ENCODE measurements at regions not wholly inside any gene's neighbourhood (a gene's known extent, or its start where the extent isn't known, plus 50 kb on each side); places are given as distances from the start of the nearest gene placed in this dataset.

GRCh38 chr7:46179061-46179610 lies 258.1 kb upstream of the IGFBP3 start:
- no peaks in the 10 kb centered on the region for H3K27me3 ChIP-seq (replicated peaks in 1 of 4; ENCODE audit: control insufficient read depth in 3 of 4, extremely low read depth in 1 of 4, insufficient read depth in 3 of 4, low read length in 3 of 4)
- H3K56ac ChIP-seq (replicated peaks; ENCODE audit: insufficient read length, low read depth, low read length), result no peak overlapping the region
- no peak overlapping the region for H2BK12ac ChIP-seq (ENCODE audit: low read depth, low read length)
- H3K36me3 ChIP-seq (ENCODE audit: control insufficient read depth in 2 of 4, insufficient read depth in 4 of 4, low read length in 3 of 4), result no peaks in the 10 kb centered on the region
- ChIA-PET CTCF (ENCODE audit: partially characterized antibody) (no interaction called here), POLR2A (ENCODE audit: partially characterized antibody) (interaction anchor here (0.8 kb wide), 1 partner anchor 50 kb away, joined by 3 read pairs; no protein-coding TSS in a partner anchor)
- H3K23ac ChIP-seq (ENCODE audit: insufficient read length), result no peak overlapping the region
- 89% methylated on average over 2 of the region's 2 CpGs; no CpG with 5 or more reads in 1 of the 2 experiments for WGBS, 2 experiments (ENCODE audit: extremely low coverage in 1 of 2, insufficient coverage in 1 of 2, insufficient read length in 1 of 2, insufficient replicate concordance in 2 of 2, low coverage in 1 of 2, low lambda C conversion rate in 2 of 2, missing lambda C conversion rate in 1 of 2)
- H3K79me1 ChIP-seq (ENCODE audit: low read depth, low read length), result no peaks in the 10 kb centered on the region
- H3K4me1 ChIP-seq (replicated peaks in 1 of 4; ENCODE audit: control insufficient read depth in 3 of 4, insufficient read depth in 4 of 4, low read length in 3 of 4), result no peaks in the 10 kb centered on the region
- no peak overlapping the region for H2BK120ac ChIP-seq (replicated peaks; ENCODE audit: low read depth, low read length)
- no peak overlapping the region for H3K4me3 ChIP-seq (ENCODE audit: extremely low read depth in 1 of 4, insufficient read depth in 2 of 4, low read depth in 3 of 4, low read length in 4 of 4)
- no peak overlapping the region for H4K8ac ChIP-seq (ENCODE audit: extremely low read depth, insufficient read depth, low read length)
- no peak overlapping the region for H3K14ac ChIP-seq (ENCODE audit: insufficient read length)
- no peak for DNase-seq (ENCODE audit: low read depth in 1 of 2, low spot score in 2 of 2)
- 0 out of 2 replicates have a peak overlapping the region, but pooled peaks have one; percentile 0 for H2AK5ac ChIP-seq (ENCODE audit: low read depth, low read length)
- H3K9ac ChIP-seq (replicated peaks in 1 of 4; ENCODE audit: extremely low read depth in 1 of 4, low read depth in 3 of 4, low read length in 3 of 4), result no peak overlapping the region
- no peaks in the 10 kb centered on the region for H3K9me3 ChIP-seq (ENCODE audit: insufficient read depth in 2 of 2, low read depth in 1 of 2, low read length in 1 of 2)
- peak overlapping the region; percentile 78; the same call in 1 of the 2 replicates for H2AFZ ChIP-seq (ENCODE audit: low read length)
- no peaks in the 10 kb centered on the region for H3K79me2 ChIP-seq (ENCODE audit: control insufficient read depth in 1 of 2, insufficient read depth in 2 of 2, low read length in 2 of 2)
- H4K91ac ChIP-seq (replicated peaks; ENCODE audit: insufficient read length, low read length), result no peak overlapping the region
- no peak overlapping the region for H3K27ac ChIP-seq (ENCODE audit: low read depth, low read length)
- H3K4me2 ChIP-seq (ENCODE audit: insufficient read depth in 1 of 2, low read depth in 2 of 2, low read length in 2 of 2), result no peak overlapping the region; a peak in 1 of 4 replicates
- H3K18ac ChIP-seq (ENCODE audit: extremely low read depth, low read length), result no peak overlapping the region
- H4K5ac ChIP-seq (ENCODE audit: insufficient read length, low read depth, low read length), result no peak overlapping the region
- H2BK15ac ChIP-seq (ENCODE audit: low read length), result no peak overlapping the region
- FAIRE-seq, result no peak
- H4K20me1 ChIP-seq (replicated peaks in 1 of 2; ENCODE audit: control insufficient read depth in 1 of 2, insufficient read depth in 2 of 2, low read length in 2 of 2), result no peaks in the 10 kb centered on the region
- H3K4ac ChIP-seq (replicated peaks; ENCODE audit: insufficient read length, low read depth, low read length), result no peak overlapping the region
- no peak overlapping the region for H2BK20ac ChIP-seq (ENCODE audit: low read length)
- H3K23me2 ChIP-seq (ENCODE audit: low read depth, low read length), result no peaks in the 10 kb centered on the region
- H2BK5ac ChIP-seq (ENCODE audit: low read depth, low read length), result no peak overlapping the region
- TF ChIP-seq TEAD4 (IDR thresholded peaks at IDR 0.05; ENCODE audit: low read depth, low read length), result no peak
- TF ChIP-seq CHD1 (IDR thresholded peaks at IDR 0.05; ENCODE audit: low read depth, low read length), result no peak
- no peak for TF ChIP-seq CBX8 (IDR thresholded peaks at IDR 0.05; ENCODE audit: borderline replicate concordance, low read depth, low read length)
- TF ChIP-seq TBP (IDR thresholded peaks at IDR 0.05; ENCODE audit: low read depth, low read length), result no peak
- no peak for TF ChIP-seq TCF12 (IDR thresholded peaks at IDR 0.05; ENCODE audit: low read depth, low read length)
- no peak for TF ChIP-seq USF2 (IDR thresholded peaks at IDR 0.05; ENCODE audit: low read length)
- TF ChIP-seq SRF (IDR thresholded peaks at IDR 0.05; ENCODE audit: low read depth, low read length), result no peak
- no peak for TF ChIP-seq CHD2 (IDR thresholded peaks at IDR 0.05; ENCODE audit: low read length)
- TF ChIP-seq EGR1 (IDR thresholded peaks at IDR 0.05; ENCODE audit: borderline replicate concordance, low read depth, low read length), result no peak
- no peak for TF ChIP-seq ZNF274 (IDR thresholded peaks at IDR 0.05; ENCODE audit: borderline replicate concordance, extremely low read depth, low read length)
- no peak for TF ChIP-seq PHF8 (conservative IDR thresholded peaks at IDR 0.05; ENCODE audit: low read depth, low read length)
- TF ChIP-seq POU5F1 (IDR thresholded peaks at IDR 0.05; ENCODE audit: low read depth, low read length), result no peak
- no peak for TF ChIP-seq HDAC6 (IDR thresholded peaks at IDR 0.05; ENCODE audit: low read depth, low read length)
- TF ChIP-seq CEBPB (IDR thresholded peaks at IDR 0.05; ENCODE audit: low read depth, low read length), result no peak
- TF ChIP-seq SP4 (IDR thresholded peaks at IDR 0.05; ENCODE audit: low read length), result no peak
- TF ChIP-seq CREB1 (IDR thresholded peaks at IDR 0.05), result no peak

Data from H1 (cell line).